Sigmoid colon (tissue), 6 donors: ENCODE measurements at regions not wholly inside any gene's neighbourhood (a gene's known extent, or its start where the extent isn't known, plus 50 kb on each side); places are given as distances from the start of the nearest gene placed in this dataset.
A peak's percentile ranks its signal among the peaks of the same experiment; 100 is the strongest.
"Not testable (repeated sequence)": the region's sequence is repeated elsewhere in the genome, so short reads cannot be mapped to it uniquely, and the experiment has no call there.

Experiments
- DNase-seq: peaks from one replicate; pipeline ENCODE4 v3.0.0-alpha.2; 2019
- H3K27ac ChIP-seq, 4 donors: fragments of 200-600 bp; sonication (generic); one replicate each; pipeline ENCODE4 v1.5.1; 2016 to 2019; ENCODE audit warnings: mild to moderate bottlenecking in 1 of 4
- H3K27me3 ChIP-seq, 3 donors: fragments of 200-600 bp; sonication (generic); one replicate each; pipeline ENCODE4 v1.5.1; 2019; ENCODE audit warnings: mild to moderate bottlenecking in 1 of 3
- H3K36me3 ChIP-seq, 4 donors: fragments of 200-600 bp; sonication (generic); one replicate each; pipeline ENCODE4 v1.5.1; 2016 to 2019
- H3K4me1 ChIP-seq, 4 donors: fragments of 200-600 bp; sonication (generic); one replicate each; pipeline ENCODE4 v1.5.1; 2017 to 2019
- H3K4me3 ChIP-seq, 4 donors: fragments of 200-600 bp; sonication (generic); one replicate each; pipeline ENCODE4 v1.5.1; 2017 to 2019; ENCODE audit warnings: mild to moderate bottlenecking in 2 of 4, moderate library complexity in 1 of 4
- H3K9me3 ChIP-seq, 4 donors: fragments of 200-600 bp in 3 of 4; sonication (generic) in 3 of 4; one replicate each; pipeline versions ENCODE4 v1.5.1 to v1.6.1; 2013 to 2019
- WGBS, 2 donors: extraction: QIAGEN DNeasy Blood & Tissue Kit; methylation state at CpG; one replicate each; pipeline ENCODE4 v1.1.7; 2013; 5-methylcytosine and 5-hydroxymethylcytosine counted together
- intact Hi-C: fragments of 100-400 bp; cut with DNase I; formaldehyde crosslinking; loops from one replicate; pipeline ENCODE4 v1.15.1; 2023
- donor health status: healthy with polysubstance abuse.
- donor health status: healthy.

DNA sequence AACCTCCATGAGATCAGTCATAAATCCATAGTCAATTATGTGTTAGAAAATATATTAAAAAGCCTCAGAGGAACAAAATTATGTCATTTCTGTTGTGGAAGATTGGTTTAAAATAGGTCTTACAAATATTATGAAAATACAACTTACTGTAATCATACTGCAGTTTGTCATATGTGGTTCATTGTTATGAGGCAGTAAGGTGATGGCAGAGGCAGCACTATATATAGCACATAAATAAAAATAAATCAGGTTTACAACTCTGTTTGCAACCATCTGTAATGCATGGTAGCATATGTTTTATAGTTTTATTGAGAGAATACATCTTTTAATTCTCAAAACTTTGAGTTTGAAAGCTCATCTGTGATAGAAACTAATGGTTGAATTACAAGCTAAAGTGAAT lies 651.4 kb downstream of the PCDH11X start:
- H3K4me1 ChIP-seq, H3K36me3 ChIP-seq, H3K27ac ChIP-seq, H3K27me3 ChIP-seq, H3K4me3 ChIP-seq, DNase-seq, intact Hi-C loops, H3K9me3 ChIP-seq: not testable (repeated sequence)

DNA sequence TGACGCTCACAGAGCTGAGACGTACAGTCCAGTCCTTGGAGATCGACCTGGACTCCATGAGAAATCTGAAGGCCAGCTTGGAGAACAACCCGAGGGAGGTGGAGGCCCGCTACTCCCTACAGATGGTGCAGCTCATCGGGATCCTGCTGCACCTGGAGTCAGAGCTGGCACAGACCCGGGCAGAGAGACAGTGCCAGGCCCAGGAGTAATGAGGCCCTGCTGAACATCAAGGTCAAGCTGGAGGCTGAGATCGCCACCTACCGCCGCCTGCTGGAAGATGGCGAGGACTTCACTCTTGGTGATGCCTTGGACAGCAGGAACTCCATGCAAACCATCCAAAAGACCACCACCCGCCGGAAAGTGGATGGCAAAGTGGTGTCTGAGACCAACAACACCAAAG lies 681.4 kb downstream of the PCDH11X start:
- H3K4me3 ChIP-seq, H3K4me1 ChIP-seq, DNase-seq, H3K36me3 ChIP-seq, H3K9me3 ChIP-seq, H3K27me3 ChIP-seq, intact Hi-C loops, H3K27ac ChIP-seq: not testable (repeated sequence)
- WGBS, 2 donors, result 86 to 94% methylated on average over 13 of the region's 13 CpGs

DNA sequence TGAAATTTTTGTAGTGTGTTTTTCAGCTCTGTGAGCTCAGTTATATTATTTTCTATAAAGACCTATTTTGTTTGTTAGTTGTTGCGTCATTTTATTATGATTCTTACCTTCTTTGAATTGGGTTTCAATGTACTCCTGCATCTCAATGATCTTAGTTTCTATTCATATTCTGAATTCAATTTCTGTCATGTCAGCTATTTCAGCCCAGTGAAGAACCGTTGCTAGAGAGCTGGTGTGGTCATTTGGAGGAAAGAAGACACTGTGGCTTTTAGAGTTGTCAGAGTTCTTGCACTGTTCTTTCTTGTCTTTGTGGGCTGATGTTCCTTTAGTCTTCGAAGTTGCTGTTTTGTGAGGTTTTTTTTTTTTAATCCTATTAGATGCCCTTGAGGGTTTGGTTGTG lies 701.0 kb downstream of the PCDH11X start:
- H3K27me3 ChIP-seq, H3K9me3 ChIP-seq, H3K4me1 ChIP-seq, intact Hi-C loops, H3K4me3 ChIP-seq, DNase-seq, H3K36me3 ChIP-seq, H3K27ac ChIP-seq: not testable (repeated sequence)
- 73 to 76% methylated on average over 3 of the region's 3 CpGs for WGBS, 2 donors

DNA sequence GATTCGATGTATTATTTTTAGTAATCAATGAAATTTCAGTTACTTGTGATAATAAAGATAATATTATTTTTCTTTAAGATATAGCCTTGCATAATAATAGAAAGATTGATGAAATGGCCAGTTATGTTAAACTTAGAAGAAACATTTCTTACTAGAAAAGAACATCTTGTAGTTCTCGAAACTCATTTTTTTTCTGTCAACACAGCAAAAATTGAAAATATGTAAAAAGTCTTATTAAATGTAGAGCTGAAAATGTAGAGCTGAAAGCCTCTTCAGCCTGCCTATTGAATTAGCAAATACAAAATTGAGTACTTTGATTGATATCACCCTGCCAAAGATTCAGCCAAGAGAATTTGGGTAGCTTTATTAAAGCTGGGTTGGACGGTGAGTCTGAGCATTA lies 706.3 kb downstream of the PCDH11X start:
- H3K4me1 ChIP-seq, intact Hi-C loops, H3K27ac ChIP-seq, H3K36me3 ChIP-seq, H3K4me3 ChIP-seq, H3K27me3 ChIP-seq, H3K9me3 ChIP-seq, DNase-seq: not testable (repeated sequence)
- 87 to 88% methylated on average over 2 to 3 of the region's 3 CpGs for WGBS, 2 donors

DNA sequence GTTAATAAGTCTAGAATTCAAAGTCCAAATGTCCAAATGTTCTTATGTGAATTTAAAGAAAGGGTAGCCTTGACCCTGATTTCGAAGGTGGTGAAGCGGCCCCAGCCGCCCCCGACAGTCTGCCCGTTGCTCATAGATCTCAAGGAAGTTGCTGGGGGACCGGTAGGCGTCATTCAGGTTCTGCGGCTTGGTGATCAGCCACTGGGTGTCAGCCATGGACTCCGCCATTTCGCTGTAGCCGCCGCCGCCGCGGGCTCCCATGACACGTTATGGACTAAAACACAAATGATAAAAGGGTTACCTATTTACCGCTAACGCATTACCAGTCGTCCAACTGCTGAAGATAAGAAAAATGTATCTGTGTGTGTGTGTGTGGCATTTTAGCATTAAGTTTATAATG lies 736.1 kb downstream of the PCDH11X start:
- H3K27ac ChIP-seq, H3K36me3 ChIP-seq, H3K27me3 ChIP-seq, intact Hi-C loops, H3K4me1 ChIP-seq, H3K4me3 ChIP-seq, H3K9me3 ChIP-seq: not testable (repeated sequence)
- DNase-seq, result peak; percentile 41
- WGBS, 2 donors, result 96 to 97% methylated on average over 19 of the region's 19 CpGs

DNA sequence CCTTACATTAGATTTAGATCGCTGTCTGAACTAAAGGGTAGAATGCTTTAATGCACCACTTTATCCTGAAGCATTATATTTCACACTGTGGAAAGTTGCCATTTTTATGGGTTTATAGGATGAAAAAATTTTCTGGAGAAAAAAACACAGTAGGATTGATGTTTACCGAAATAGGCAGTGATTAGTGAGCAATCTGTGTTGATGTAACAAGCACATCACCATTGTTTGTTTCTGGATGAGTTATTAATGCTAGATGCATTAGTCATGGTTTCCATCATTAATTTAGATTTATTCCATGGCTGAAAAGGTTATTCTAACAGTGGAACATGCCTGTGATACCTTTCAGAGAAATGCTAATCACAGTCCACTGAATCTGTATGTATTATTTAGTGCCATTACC lies 749.8 kb downstream of the PCDH11X start:
- H3K27ac ChIP-seq, H3K4me3 ChIP-seq, H3K4me1 ChIP-seq, DNase-seq, H3K27me3 ChIP-seq, H3K9me3 ChIP-seq, H3K36me3 ChIP-seq, intact Hi-C loops: not testable (repeated sequence)
- 80 to 86% methylated on average over 2 of the region's 2 CpGs for WGBS, 2 donors

DNA sequence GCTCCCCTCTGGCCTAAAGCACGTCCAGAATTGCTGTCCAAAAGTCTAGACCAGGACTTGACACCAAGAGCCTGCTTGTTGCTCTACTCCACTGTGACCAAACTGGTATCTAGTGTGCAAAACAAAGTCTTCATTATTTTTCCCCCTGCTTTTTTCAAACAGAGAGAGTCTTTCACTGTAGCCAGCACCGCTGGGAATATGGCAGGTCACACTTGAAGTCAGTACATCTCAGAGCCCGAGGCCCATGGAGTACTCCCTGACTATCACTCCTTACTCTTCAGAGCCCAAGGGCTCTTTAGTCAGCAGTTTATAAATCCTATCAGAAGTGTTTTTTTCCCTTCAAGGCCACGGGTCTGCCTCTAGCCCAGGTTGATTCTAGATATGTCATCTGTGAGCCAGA lies 761.3 kb downstream of the PCDH11X start:
- H3K27me3 ChIP-seq, H3K36me3 ChIP-seq, H3K9me3 ChIP-seq, H3K27ac ChIP-seq, H3K4me1 ChIP-seq, intact Hi-C loops, DNase-seq, H3K4me3 ChIP-seq: not testable (repeated sequence)
- 68 to 81% methylated on average over 4 of the region's 4 CpGs for WGBS, 2 donors

DNA sequence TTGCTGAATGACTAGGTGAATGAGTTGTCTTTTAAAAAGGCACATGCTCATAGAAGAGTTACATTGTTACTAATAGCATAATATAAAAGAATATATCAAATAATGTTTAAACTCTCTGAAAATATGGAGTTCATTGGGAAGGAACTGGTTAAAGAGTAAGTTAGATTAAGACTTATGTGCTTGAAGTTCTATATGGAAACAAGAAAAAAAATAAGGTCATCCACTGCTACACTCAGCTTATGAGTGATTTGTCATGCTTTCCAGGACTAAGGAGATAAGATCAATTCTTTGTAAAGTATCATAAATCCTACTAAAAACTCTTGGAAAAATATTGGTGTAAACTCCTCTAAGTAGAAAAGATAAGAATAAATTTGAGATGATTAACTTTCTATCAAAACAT lies 779.1 kb downstream of the PCDH11X start:
- DNase-seq, H3K27me3 ChIP-seq, H3K4me1 ChIP-seq, intact Hi-C loops, H3K36me3 ChIP-seq, H3K4me3 ChIP-seq, H3K27ac ChIP-seq, H3K9me3 ChIP-seq: not testable (repeated sequence)

DNA sequence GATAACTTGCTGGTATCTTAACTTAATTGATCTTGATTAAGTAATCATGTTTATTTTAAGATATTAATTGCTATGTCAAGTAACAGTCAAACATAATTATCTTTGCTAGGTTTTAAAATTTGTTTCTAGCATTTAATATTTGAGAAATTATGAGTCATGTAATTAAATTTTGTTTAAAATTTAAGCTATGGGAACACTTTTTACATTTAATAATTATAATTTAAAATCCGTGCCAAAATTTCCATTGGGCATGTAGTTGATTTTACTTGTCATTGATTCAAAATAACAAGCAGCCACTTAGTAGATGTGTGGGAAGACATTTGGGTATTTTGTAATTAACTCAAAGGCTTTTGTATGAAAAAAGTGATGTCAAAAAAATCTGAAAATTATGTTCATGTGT lies 779.6 kb downstream of the PCDH11X start:
- 76 to 80% methylated on average over 1 of the region's 1 CpG for WGBS, 2 donors
- H3K9me3 ChIP-seq, H3K27me3 ChIP-seq, DNase-seq, H3K27ac ChIP-seq, intact Hi-C loops, H3K4me3 ChIP-seq, H3K36me3 ChIP-seq, H3K4me1 ChIP-seq: not testable (repeated sequence)

DNA sequence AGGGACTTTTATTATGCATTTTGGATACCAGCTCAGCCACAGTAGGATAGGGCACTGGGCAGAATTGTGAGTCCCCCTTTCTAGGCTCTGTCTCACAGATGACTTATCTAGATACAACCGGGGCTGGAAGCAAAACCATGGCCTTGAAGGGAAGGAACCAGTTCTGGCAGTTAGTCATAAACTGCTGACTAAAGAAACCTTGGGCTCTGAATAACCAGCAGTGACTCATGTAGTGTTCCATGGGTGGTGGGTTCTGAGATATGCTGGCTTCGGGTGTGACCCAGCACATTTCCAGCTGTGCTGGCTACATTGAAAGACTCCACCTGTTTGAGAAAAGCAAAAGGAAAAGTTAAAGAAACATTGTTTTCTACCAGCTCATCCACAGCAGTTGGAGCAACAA lies 780.9 kb downstream of the PCDH11X start:
- H3K27ac ChIP-seq, intact Hi-C loops, H3K9me3 ChIP-seq, H3K4me1 ChIP-seq, DNase-seq, H3K4me3 ChIP-seq, H3K27me3 ChIP-seq, H3K36me3 ChIP-seq: not testable (repeated sequence)
- WGBS, 2 donors, result 59 to 75% methylated on average over 2 of the region's 2 CpGs

DNA sequence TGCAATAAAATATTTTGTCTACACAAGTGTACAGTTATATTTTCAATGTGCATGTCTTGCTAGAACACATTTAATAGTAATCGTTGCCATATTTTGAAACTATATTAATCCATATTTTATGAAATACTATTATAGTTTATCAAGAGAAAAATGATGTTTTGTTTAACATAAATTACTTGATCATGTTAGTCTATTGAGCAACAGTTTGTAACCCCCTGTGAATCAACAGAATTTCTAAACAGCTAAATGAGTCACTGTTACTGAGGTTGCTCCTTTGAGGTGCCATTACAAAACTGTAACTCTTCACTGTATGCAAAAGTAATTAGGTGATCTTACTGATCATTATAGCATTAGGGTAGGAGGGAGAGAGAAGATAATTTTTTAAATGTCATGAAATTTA lies 791.0 kb downstream of the PCDH11X start:
- DNase-seq, H3K27ac ChIP-seq, H3K4me1 ChIP-seq, H3K27me3 ChIP-seq, H3K36me3 ChIP-seq, intact Hi-C loops, H3K9me3 ChIP-seq, H3K4me3 ChIP-seq: not testable (repeated sequence)
- WGBS, 2 donors, result 86 to 91% methylated on average over 1 of the region's 1 CpG

DNA sequence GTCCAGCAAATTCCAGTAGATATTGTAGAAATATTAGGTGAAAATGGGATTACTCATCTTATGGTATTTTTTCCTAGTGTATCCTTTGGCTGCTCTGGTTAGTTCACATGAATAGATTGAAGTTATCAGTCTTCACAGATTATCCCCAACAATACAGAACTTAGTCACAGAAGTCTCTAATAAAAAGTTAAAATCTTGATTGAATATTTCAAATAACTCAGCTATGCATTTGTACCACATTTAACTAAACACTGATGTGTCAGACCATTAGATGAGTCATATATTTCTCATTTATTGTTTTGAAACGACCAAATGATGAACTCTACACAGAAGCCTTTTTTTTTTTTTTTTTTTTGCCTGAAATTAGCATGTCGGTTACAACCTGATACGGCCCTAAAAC lies 807.5 kb downstream of the PCDH11X start:
- H3K36me3 ChIP-seq, H3K9me3 ChIP-seq, H3K4me1 ChIP-seq, intact Hi-C loops, H3K4me3 ChIP-seq, H3K27ac ChIP-seq, DNase-seq, H3K27me3 ChIP-seq: not testable (repeated sequence)
- 36 to 42% methylated on average over 3 of the region's 3 CpGs for WGBS, 2 donors

DNA sequence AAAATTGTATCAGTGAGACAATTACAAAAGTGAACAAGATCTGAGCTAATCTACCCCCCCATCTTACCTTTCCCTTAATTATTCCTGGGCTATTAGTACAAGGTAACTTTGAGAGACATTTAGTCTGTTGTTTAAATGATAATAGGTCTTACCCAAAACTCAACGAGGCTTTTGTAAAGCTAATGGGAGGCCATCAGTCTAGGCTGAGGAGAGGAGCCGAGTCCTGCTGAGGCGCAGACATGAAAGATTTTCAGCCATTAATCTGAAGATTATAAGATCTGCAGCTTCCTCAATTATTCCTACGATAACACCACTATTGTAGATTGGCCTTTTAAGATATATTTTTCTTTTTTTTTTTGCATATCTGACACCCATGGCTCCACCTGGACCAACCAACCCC lies 810.5 kb downstream of the PCDH11X start:
- WGBS, 2 donors, result 72 to 75% methylated on average over 4 of the region's 4 CpGs
- H3K9me3 ChIP-seq, H3K27ac ChIP-seq, H3K27me3 ChIP-seq, H3K4me1 ChIP-seq, H3K36me3 ChIP-seq, DNase-seq, H3K4me3 ChIP-seq, intact Hi-C loops: not testable (repeated sequence)

DNA sequence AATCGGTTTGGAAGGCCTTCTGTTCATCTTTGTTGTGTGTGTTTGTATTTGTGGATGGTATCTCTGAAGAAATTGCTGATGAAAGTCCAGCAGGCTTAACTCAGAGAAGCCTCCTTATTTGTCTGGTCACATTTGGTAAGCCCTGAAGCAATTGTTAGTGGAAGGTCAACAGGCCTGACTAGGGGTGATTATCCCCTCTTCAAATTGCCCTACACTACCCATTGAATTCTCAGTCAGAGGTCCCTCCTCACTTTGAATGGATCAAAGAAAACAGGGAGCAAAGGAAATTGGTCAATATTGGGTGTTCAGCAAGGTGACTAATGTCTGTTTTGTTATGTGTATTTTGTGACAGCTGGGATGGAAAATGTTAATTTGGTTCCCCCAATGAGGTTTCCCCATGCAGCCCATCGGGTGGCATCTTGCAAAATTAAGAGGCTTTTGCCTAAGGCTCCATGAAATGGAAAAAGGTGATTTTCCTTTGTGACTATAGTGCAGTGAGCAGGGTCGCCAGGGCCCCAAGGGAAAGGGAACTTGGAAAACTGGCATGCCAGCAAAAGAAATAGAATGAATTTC lies 811.6 kb downstream of the PCDH11X start:
- H3K9me3 ChIP-seq, H3K27me3 ChIP-seq, H3K4me3 ChIP-seq, intact Hi-C loops, DNase-seq, H3K36me3 ChIP-seq, H3K27ac ChIP-seq, H3K4me1 ChIP-seq: not testable (repeated sequence)
- whole genome bisulfite sequencing, 2 donors, result 24 to 41% methylated on average over 2 to 3 of the region's 3 CpGs
